GM18502 (cell line): ENCODE measurements at regions not wholly inside any gene's neighbourhood (a gene's known extent, or its start where the extent isn't known, plus 50 kb on each side); places are given as distances from the start of the nearest gene placed in this dataset.

ENCODE experiments used
- ATAC-seq: cut with Tn5 transposase; IDR thresholded peaks from one replicate; pipeline ENCODE4 v1.9.1; 2021; ENCODE audit warnings: mild to moderate bottlenecking; ENCODE audit not compliant: unreplicated experiment, poor library complexity

- ATAC-seq = no peak
Measured at GRCh38 chr11:87444993-87445392, 407.3 kb downstream of the TMEM135 start.

GRCh38 chr11:87443707-87444106, 406.0 kb downstream of the TMEM135 start:
- no peak for ATAC-seq

GRCh38 chr11:87440076-87440770, 402.5 kb downstream of the TMEM135 start:
- ATAC-seq = no peak

GRCh38 chr11:87438416-87438815, 400.7 kb downstream of the TMEM135 start:
- ATAC-seq = no peak

GRCh38 chr11:87437844-87438223, 400.1 kb downstream of the TMEM135 start:
- ATAC-seq = no peak

- no peak for ATAC-seq
Measured at GRCh38 chr11:87437133-87437843, 399.6 kb downstream of the TMEM135 start.

GRCh38 chr11:87432022-87432421, 394.3 kb downstream of the TMEM135 start:
- ATAC-seq = no peak

GRCh38 chr11:87431392-87431791, 393.7 kb downstream of the TMEM135 start:
- ATAC-seq = no peak

- no peak for ATAC-seq
Measured at GRCh38 chr11:87430821-87431220, 393.1 kb downstream of the TMEM135 start.

- ATAC-seq = no peak
Measured at GRCh38 chr11:87429996-87430395, 392.3 kb downstream of the TMEM135 start.

- no peak for ATAC-seq
Measured at GRCh38 chr11:87428266-87428665, 390.5 kb downstream of the TMEM135 start.

- ATAC-seq = no peak
Measured at GRCh38 chr11:87425943-87426342, 388.2 kb downstream of the TMEM135 start.

GRCh38 chr11:87425391-87425790, 387.7 kb downstream of the TMEM135 start:
- ATAC-seq = no peak

- ATAC-seq = no peak
Measured at GRCh38 chr11:87423161-87423560, 385.4 kb downstream of the TMEM135 start.

GRCh38 chr11:87422566-87422965, 384.8 kb downstream of the TMEM135 start:
- ATAC-seq = no peak

- ATAC-seq = peak; percentile 85
Measured at GRCh38 chr11:87421422-87421821, 383.7 kb downstream of the TMEM135 start.

- ATAC-seq = no peak
Measured at GRCh38 chr11:87417951-87418350, 380.2 kb downstream of the TMEM135 start.

- no peak for ATAC-seq
Measured at GRCh38 chr11:87405843-87406242, 368.1 kb downstream of the TMEM135 start.

GRCh38 chr11:87405356-87405755, 367.6 kb downstream of the TMEM135 start:
- no peak for ATAC-seq

GRCh38 chr11:87401653-87402052, 363.9 kb downstream of the TMEM135 start:
- ATAC-seq = no peak

GRCh38 chr11:87399341-87399740, 361.6 kb downstream of the TMEM135 start:
- no peak for ATAC-seq

GRCh38 chr11:87398931-87399330, 361.2 kb downstream of the TMEM135 start:
- ATAC-seq = no peak
